DMS114 treated with DMSO at 0.1 percent for 48 hours (cell line): ENCODE measurements at regions not wholly inside any gene's neighbourhood (a gene's known extent, or its start where the extent isn't known, plus 50 kb on each side); places are given as distances from the start of the nearest gene placed in this dataset.
"Not testable (repeated sequence)": the region's sequence is repeated elsewhere in the genome, so short reads cannot be mapped to it uniquely, and the experiment has no call there.

ENCODE experiments used
- DNase-seq: peaks from one replicate; lab custom pipeline; 2025; ENCODE audit not compliant: unreplicated experiment; lab: John Stamatoyannopoulos, UW

GRCh38 chr5:54822324-54822687 is 163.1 kb downstream of the ESM1 start:
- DNase-seq = no peak

GRCh38 chr5:54821445-54822323 is 163.7 kb downstream of the ESM1 start:
- DNase-seq = no peak

GRCh38 chr5:54820346-54821134 is 164.9 kb downstream of the ESM1 start:
- DNase-seq = no peak

GRCh38 chr5:54807421-54807820 is 178.0 kb downstream of the ESM1 start:
- no peak for DNase-seq

GRCh38 chr5:54804521-54804920 is 180.9 kb downstream of the ESM1 start:
- DNase-seq = no peak

GRCh38 chr5:54804086-54804485 is 181.3 kb downstream of the ESM1 start:
- DNase-seq = no peak

- DNase-seq = no peak
Measured at GRCh38 chr5:54803471-54804011, 181.9 kb downstream of the ESM1 start.

- DNase-seq = no peak
Measured at GRCh38 chr5:54799645-54800044, 185.7 kb downstream of the ESM1 start.

- DNase-seq = no peak
Measured at GRCh38 chr5:54795777-54796176, 189.6 kb downstream of the ESM1 start.

GRCh38 chr5:54795284-54795683 is 190.1 kb downstream of the ESM1 start:
- DNase-seq = no peak

GRCh38 chr5:54794135-54794975 is 191.0 kb downstream of the ESM1 start:
- no peak for DNase-seq

- no peak for DNase-seq
Measured at GRCh38 chr5:54793468-54794134, 191.8 kb downstream of the ESM1 start.

- no peak for DNase-seq
Measured at GRCh38 chr5:54792611-54793404, 192.6 kb downstream of the ESM1 start.

GRCh38 chr5:54787910-54788309 is 197.5 kb downstream of the ESM1 start:
- not testable (repeated sequence) for DNase-seq

GRCh38 chr5:54785729-54786591 is 199.4 kb downstream of the ESM1 start:
- DNase-seq = no peak

GRCh38 chr5:54778783-54779182 is 206.6 kb downstream of the ESM1 start:
- DNase-seq = no peak

GRCh38 chr5:54775645-54776044 is 209.7 kb downstream of the ESM1 start:
- DNase-seq = no peak

- no peak for DNase-seq
Measured at GRCh38 chr5:54774281-54775170, 210.9 kb downstream of the ESM1 start.
